H1 (cell line): ENCODE measurements at regions not wholly inside any gene's neighbourhood (a gene's known extent, or its start where the extent isn't known, plus 50 kb on each side); places are given as distances from the start of the nearest gene placed in this dataset.

ENCODE experiments used
- KDM1A ChIP-seq: fragments of 200-600, 300-600 bp; sonication (generic); IDR thresholded peaks from 2 replicates; pipeline ENCODE4 v1.7.1; 2016; ENCODE audit warnings: mild to moderate bottlenecking, low read length, borderline replicate concordance
- TF ChIP-seq, protein P1 (sequence below): fragments of 300-600 bp; sonication (generic); IDR thresholded peaks from 2 replicates; pipeline ENCODE4 v1.7.1; 2012; ENCODE audit warnings: low read length, moderate library complexity, mild to moderate bottlenecking, inconsistent platforms; ENCODE audit not compliant: insufficient replicate concordance

DNA sequence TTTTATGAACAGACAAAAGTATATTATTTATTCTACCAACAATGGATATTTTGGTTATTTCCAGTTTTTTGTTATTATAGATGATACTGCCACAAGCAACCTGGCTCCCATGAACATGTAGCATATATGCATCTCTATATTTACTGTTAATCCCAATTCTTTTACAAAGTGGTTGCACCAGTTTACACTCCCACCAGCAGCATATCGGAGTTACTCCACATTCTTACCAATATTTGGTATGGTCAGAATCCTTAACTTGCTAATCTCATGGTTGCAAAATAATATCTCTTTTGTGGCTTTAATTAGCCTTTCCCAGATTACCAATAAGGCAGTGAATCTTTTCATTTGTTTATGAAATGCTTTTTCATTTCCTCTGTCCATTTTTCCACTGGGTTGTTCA lies 137.6 kb upstream of the CDYL start (continued):
- TF ChIP-seq, protein P1, sequence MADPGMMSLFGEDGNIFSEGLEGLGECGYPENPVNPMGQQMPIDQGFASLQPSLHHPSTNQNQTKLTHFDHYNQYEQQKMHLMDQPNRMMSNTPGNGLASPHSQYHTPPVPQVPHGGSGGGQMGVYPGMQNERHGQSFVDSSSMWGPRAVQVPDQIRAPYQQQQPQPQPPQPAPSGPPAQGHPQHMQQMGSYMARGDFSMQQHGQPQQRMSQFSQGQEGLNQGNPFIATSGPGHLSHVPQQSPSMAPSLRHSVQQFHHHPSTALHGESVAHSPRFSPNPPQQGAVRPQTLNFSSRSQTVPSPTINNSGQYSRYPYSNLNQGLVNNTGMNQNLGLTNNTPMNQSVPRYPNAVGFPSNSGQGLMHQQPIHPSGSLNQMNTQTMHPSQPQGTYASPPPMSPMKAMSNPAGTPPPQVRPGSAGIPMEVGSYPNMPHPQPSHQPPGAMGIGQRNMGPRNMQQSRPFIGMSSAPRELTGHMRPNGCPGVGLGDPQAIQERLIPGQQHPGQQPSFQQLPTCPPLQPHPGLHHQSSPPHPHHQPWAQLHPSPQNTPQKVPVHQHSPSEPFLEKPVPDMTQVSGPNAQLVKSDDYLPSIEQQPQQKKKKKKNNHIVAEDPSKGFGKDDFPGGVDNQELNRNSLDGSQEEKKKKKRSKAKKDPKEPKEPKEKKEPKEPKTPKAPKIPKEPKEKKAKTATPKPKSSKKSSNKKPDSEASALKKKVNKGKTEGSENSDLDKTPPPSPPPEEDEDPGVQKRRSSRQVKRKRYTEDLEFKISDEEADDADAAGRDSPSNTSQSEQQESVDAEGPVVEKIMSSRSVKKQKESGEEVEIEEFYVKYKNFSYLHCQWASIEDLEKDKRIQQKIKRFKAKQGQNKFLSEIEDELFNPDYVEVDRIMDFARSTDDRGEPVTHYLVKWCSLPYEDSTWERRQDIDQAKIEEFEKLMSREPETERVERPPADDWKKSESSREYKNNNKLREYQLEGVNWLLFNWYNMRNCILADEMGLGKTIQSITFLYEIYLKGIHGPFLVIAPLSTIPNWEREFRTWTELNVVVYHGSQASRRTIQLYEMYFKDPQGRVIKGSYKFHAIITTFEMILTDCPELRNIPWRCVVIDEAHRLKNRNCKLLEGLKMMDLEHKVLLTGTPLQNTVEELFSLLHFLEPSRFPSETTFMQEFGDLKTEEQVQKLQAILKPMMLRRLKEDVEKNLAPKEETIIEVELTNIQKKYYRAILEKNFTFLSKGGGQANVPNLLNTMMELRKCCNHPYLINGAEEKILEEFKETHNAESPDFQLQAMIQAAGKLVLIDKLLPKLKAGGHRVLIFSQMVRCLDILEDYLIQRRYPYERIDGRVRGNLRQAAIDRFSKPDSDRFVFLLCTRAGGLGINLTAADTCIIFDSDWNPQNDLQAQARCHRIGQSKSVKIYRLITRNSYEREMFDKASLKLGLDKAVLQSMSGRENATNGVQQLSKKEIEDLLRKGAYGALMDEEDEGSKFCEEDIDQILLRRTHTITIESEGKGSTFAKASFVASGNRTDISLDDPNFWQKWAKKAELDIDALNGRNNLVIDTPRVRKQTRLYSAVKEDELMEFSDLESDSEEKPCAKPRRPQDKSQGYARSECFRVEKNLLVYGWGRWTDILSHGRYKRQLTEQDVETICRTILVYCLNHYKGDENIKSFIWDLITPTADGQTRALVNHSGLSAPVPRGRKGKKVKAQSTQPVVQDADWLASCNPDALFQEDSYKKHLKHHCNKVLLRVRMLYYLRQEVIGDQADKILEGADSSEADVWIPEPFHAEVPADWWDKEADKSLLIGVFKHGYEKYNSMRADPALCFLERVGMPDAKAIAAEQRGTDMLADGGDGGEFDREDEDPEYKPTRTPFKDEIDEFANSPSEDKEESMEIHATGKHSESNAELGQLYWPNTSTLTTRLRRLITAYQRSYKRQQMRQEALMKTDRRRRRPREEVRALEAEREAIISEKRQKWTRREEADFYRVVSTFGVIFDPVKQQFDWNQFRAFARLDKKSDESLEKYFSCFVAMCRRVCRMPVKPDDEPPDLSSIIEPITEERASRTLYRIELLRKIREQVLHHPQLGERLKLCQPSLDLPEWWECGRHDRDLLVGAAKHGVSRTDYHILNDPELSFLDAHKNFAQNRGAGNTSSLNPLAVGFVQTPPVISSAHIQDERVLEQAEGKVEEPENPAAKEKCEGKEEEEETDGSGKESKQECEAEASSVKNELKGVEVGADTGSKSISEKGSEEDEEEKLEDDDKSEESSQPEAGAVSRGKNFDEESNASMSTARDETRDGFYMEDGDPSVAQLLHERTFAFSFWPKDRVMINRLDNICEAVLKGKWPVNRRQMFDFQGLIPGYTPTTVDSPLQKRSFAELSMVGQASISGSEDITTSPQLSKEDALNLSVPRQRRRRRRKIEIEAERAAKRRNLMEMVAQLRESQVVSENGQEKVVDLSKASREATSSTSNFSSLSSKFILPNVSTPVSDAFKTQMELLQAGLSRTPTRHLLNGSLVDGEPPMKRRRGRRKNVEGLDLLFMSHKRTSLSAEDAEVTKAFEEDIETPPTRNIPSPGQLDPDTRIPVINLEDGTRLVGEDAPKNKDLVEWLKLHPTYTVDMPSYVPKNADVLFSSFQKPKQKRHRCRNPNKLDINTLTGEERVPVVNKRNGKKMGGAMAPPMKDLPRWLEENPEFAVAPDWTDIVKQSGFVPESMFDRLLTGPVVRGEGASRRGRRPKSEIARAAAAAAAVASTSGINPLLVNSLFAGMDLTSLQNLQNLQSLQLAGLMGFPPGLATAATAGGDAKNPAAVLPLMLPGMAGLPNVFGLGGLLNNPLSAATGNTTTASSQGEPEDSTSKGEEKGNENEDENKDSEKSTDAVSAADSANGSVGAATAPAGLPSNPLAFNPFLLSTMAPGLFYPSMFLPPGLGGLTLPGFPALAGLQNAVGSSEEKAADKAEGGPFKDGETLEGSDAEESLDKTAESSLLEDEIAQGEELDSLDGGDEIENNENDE: no peak
- no peak for TF ChIP-seq KDM1A
